ENCODE measurements at regions not wholly inside any gene's neighbourhood (a gene's known extent, or its start where the extent isn't known, plus 50 kb on each side); places are given as distances from the start of the nearest gene placed in this dataset.

- TF ChIP-seq, protein P1, sequence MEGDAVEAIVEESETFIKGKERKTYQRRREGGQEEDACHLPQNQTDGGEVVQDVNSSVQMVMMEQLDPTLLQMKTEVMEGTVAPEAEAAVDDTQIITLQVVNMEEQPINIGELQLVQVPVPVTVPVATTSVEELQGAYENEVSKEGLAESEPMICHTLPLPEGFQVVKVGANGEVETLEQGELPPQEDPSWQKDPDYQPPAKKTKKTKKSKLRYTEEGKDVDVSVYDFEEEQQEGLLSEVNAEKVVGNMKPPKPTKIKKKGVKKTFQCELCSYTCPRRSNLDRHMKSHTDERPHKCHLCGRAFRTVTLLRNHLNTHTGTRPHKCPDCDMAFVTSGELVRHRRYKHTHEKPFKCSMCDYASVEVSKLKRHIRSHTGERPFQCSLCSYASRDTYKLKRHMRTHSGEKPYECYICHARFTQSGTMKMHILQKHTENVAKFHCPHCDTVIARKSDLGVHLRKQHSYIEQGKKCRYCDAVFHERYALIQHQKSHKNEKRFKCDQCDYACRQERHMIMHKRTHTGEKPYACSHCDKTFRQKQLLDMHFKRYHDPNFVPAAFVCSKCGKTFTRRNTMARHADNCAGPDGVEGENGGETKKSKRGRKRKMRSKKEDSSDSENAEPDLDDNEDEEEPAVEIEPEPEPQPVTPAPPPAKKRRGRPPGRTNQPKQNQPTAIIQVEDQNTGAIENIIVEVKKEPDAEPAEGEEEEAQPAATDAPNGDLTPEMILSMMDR (IDR thresholded peaks at IDR 0.05; ENCODE audit: insufficient read depth, low read depth, low read length): no peak
- no peak for DNase-seq (ENCODE audit: low read depth)
- no peak overlapping the region for H3K4me3 ChIP-seq (ENCODE audit: low read depth, low read length)
These were observed 669.0 kb upstream of the RBFOX1 start for GRCh38 chr16:6663668-6664067.

GRCh38 chr16:6656760-6657159 is 675.9 kb upstream of the RBFOX1 start:
- TF ChIP-seq, protein P1 (IDR thresholded peaks at IDR 0.05; ENCODE audit: insufficient read depth, low read depth, low read length): no peak
- DNase-seq (ENCODE audit: low read depth): no peak
- no peak overlapping the region for H3K4me3 ChIP-seq (ENCODE audit: low read depth, low read length)

GRCh38 chr16:6646891-6647290 is 685.8 kb upstream of the RBFOX1 start:
- DNase-seq (ENCODE audit: low read depth): no peak
- H3K4me3 ChIP-seq (ENCODE audit: low read depth, low read length): no peak overlapping the region
- TF ChIP-seq, protein P1 (IDR thresholded peaks at IDR 0.05; ENCODE audit: insufficient read depth, low read depth, low read length): no peak

DNA sequence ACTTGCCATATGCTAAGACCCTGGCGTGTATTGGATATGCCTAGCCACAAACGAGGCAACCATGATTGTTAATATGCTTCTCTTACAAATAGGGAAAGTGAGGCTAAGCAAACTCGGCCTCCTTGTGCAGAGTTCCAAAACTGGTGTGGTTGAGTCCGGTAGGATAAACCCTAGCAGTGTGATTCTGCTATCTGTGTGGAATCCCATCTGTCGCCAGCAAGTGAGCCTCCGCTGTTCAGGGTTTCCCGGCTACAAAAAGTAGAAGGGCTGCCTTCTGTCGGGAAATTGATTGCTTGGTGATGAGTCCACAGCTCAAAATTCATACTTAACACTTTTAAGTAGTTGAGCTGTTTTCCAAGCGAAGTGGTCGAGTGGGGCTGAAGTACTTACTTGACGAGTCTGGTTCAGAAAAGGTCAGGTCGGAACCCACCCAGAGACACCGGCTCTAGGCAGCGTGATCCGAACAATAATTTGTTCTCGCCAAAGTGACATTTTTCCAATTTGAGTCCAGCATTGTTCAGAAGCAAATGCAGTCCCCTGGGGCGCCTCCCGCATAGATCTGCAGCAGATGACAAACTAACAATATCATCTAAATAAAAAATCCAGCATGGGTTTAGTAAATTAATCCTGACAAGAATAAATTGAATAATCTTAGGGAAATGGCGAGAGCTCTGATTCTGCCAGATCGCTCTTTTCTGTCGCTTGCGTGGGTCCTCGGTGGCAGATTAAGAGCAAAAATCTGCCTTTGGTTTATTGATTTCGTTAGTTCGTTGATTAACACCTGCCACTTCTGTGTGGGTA is 686.7 kb upstream of the RBFOX1 start:
- H3K4me3 ChIP-seq (ENCODE audit: low read depth, low read length): no peak overlapping the region
- DNase-seq (ENCODE audit: low read depth): no peak
- TF ChIP-seq, protein P1 (IDR thresholded peaks at IDR 0.05; ENCODE audit: insufficient read depth, low read depth, low read length): no peak

- TF ChIP-seq, protein P1 (IDR thresholded peaks at IDR 0.05; ENCODE audit: insufficient read depth, low read depth, low read length): no peak
- no peak overlapping the region for H3K4me3 ChIP-seq (ENCODE audit: low read depth, low read length)
- DNase-seq (ENCODE audit: low read depth): no peak
These were observed 687.7 kb upstream of the RBFOX1 start for GRCh38 chr16:6644916-6645315.

- TF ChIP-seq, protein P1 (IDR thresholded peaks at IDR 0.05; ENCODE audit: insufficient read depth, low read depth, low read length): peak; percentile 77
- DNase-seq (ENCODE audit: low read depth): peak; percentile 50
These were observed 689.5 kb upstream of the RBFOX1 start for GRCh38 chr16:6643080-6643686.

More at GRCh38 chr16:6643080-6643686, 689.5 kb upstream of the RBFOX1 start:
- H3K4me3 ChIP-seq (ENCODE audit: low read depth, low read length): no peak overlapping the region

Data from fibroblast of villous mesenchyme (primary cell).